SU-DHL-6 (cell line): ENCODE measurements at regions not wholly inside any gene's neighbourhood (a gene's known extent, or its start where the extent isn't known, plus 50 kb on each side); places are given as distances from the start of the nearest gene placed in this dataset.

Experiments
- H2AFZ ChIP-seq: fragments of 200-600 bp; sonication (generic); 2 replicates; pipeline ENCODE4 v1.6.1; 2014; ENCODE audit warnings: low read depth, mild to moderate bottlenecking, moderate library complexity, mixed read lengths, antibody characterized with exemption, low read length; ENCODE audit not compliant: severe bottlenecking
- H3F3A ChIP-seq: fragments of 200-600 bp; shearing (Covaris generic); 2 replicates; pipeline ENCODE4 v1.6.0; 2016; ENCODE audit warnings: antibody characterized with exemption, mild to moderate bottlenecking; ENCODE audit not compliant: insufficient read depth
- H3K27ac ChIP-seq: fragments of 200-600 bp; sonication (generic); 2 replicates; pipeline ENCODE4 v1.5.1; 2016; ENCODE audit warnings: low read depth, mild to moderate bottlenecking, low read length, moderate library complexity, mixed read lengths
- H3K27me3 ChIP-seq: fragments of 200-600 bp; sonication (generic), shearing (Covaris generic); 2 replicates; pipeline ENCODE4 v1.6.0; 2014; ENCODE audit warnings: mild to moderate bottlenecking, low read length
- H3K36me3 ChIP-seq: fragments of 200-600 bp; sonication (generic); 2 replicates; pipeline ENCODE4 v1.6.1; 2014; ENCODE audit warnings: mild to moderate bottlenecking, low read length, mixed read lengths
- H3K4me2 ChIP-seq: fragments of 300-600, 200-600 bp; shearing (Covaris generic), sonication (generic); 2 replicates; pipeline ENCODE4 v1.6.0; 2014; ENCODE audit warnings: low read length, low read depth, mild to moderate bottlenecking; ENCODE audit not compliant: poor library complexity, severe bottlenecking
- H3K4me3 ChIP-seq: fragments of 200-600 bp; sonication (generic); 2 replicates; pipeline ENCODE4 v1.5.1; 2014; ENCODE audit warnings: antibody characterized with exemption, low read length, mild to moderate bottlenecking, mixed read lengths; ENCODE audit not compliant: insufficient read depth, poor library complexity, severe bottlenecking
- H3K79me2 ChIP-seq: fragments of 200-600 bp; sonication (generic); 2 replicates; pipeline ENCODE4 v1.6.1; 2014; ENCODE audit warnings: mild to moderate bottlenecking, low read length, moderate library complexity; ENCODE audit not compliant: insufficient read depth
- H3K9ac ChIP-seq: fragments of 200-600 bp; sonication (generic); 2 replicates; pipeline ENCODE4 v1.7.0; 2014; ENCODE audit warnings: mild to moderate bottlenecking, low read length
- H3K9me2 ChIP-seq: fragments of 200-600 bp; sonication (generic); replicated peaks from 2 replicates; pipeline ENCODE4 v1.6.1; 2014; ENCODE audit warnings: low read length; ENCODE audit not compliant: insufficient read depth
- H3K9me3 ChIP-seq: fragments of 200-600 bp; sonication (generic); 2 replicates; pipeline ENCODE4 v1.6.1; 2014; ENCODE audit warnings: low read length, mixed read lengths; ENCODE audit not compliant: insufficient read depth
- H4K20me1 ChIP-seq: fragments of 200-600 bp; sonication (generic); 2 replicates; pipeline ENCODE4 v1.6.1; 2014; ENCODE audit warnings: low read depth, mild to moderate bottlenecking, antibody characterized with exemption, low read length, moderate library complexity, mixed read lengths
- EZH2phosphoT487 ChIP-seq: fragments of 200-600 bp; sonication (generic), shearing (Covaris generic); conservative IDR thresholded peaks from 2 replicates; pipeline ENCODE4 v1.6.1; 2018; ENCODE audit warnings: mild to moderate bottlenecking, antibody characterized with exemption, low read length, moderate library complexity, mixed read lengths
- TF ChIP-seq, protein P1 (sequence below): fragments of 200-600 bp; sonication (generic); IDR thresholded peaks from one replicate; pipeline ENCODE4 v1.5.1; 2017; ENCODE audit warnings: antibody characterized with exemption, mild to moderate bottlenecking, low read length, moderate library complexity; ENCODE audit not compliant: insufficient read depth, poor library complexity, severe bottlenecking

DNA sequence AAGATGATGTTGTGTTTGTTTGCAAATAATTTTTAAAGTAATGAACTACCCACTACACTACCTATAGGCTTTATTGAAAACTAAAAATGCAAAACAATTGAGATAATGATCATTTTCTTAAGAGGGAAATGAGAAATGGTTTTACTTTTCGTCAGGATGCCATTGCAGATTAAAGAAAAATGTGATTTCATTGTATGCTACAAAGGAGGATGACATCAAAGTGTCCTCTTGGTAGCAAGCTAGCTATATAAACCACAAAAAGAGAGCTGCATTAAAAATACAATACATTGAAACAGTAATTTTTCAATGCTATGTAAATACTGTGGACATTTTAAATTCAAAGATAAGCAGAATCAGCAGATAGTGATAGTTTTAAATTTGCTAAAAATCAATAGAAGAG lies 87.5 kb upstream of the DPYD start:
- Histone ChIP-seq H3K9me3 (no peaks in the 10 kb centered on the region), H3K27ac (no peak overlapping the region), H4K20me1 (no peaks in the 10 kb centered on the region), H3K9me2 (no peaks in the 10 kb centered on the region), H2AFZ (no peak overlapping the region), H3K4me3 (no peak overlapping the region), H3K79me2 (no peaks in the 10 kb centered on the region), H3K9ac (no peak overlapping the region), H3K27me3 (no peaks in the 10 kb centered on the region), H3K4me2 (no peak overlapping the region), H3K36me3 (no peaks in the 10 kb centered on the region), H3F3A (no peaks in the 10 kb centered on the region)
- TF ChIP-seq, protein P1, sequence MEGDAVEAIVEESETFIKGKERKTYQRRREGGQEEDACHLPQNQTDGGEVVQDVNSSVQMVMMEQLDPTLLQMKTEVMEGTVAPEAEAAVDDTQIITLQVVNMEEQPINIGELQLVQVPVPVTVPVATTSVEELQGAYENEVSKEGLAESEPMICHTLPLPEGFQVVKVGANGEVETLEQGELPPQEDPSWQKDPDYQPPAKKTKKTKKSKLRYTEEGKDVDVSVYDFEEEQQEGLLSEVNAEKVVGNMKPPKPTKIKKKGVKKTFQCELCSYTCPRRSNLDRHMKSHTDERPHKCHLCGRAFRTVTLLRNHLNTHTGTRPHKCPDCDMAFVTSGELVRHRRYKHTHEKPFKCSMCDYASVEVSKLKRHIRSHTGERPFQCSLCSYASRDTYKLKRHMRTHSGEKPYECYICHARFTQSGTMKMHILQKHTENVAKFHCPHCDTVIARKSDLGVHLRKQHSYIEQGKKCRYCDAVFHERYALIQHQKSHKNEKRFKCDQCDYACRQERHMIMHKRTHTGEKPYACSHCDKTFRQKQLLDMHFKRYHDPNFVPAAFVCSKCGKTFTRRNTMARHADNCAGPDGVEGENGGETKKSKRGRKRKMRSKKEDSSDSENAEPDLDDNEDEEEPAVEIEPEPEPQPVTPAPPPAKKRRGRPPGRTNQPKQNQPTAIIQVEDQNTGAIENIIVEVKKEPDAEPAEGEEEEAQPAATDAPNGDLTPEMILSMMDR, result no peak
- TF ChIP-seq EZH2phosphoT487, result no peak

DNA sequence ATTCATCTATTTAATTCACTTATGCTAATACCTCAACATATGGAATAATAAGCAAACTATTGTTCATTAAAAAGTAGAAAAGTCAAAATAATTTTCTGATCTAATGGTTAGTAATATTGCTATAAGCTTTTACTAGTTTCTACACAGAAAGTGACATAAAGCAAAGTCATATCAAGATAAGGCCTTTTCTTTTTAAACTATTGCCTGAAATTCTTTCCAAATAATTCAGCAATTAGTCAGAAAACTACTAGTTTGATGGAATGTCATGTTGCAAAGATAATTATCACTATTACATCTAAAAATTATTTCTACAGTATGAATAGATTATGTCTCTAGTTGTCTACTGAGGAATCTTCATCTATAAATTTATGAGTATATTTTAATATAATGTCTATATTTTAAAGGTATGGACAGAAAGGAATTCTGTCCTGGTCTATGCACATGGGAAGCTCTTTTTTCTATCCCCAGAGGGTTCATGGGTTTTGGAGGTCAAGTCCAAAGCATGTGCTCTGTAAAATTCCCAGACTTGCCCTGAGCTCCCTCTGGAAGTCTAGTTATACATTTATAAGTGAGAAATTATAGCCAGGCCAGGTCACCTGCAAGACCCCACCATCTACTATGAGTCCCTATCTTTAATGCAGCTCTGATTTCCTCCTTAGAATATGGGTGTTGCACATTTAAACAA lies 84.6 kb upstream of the DPYD start:
- no peak overlapping the region for H3K27ac ChIP-seq

DNA sequence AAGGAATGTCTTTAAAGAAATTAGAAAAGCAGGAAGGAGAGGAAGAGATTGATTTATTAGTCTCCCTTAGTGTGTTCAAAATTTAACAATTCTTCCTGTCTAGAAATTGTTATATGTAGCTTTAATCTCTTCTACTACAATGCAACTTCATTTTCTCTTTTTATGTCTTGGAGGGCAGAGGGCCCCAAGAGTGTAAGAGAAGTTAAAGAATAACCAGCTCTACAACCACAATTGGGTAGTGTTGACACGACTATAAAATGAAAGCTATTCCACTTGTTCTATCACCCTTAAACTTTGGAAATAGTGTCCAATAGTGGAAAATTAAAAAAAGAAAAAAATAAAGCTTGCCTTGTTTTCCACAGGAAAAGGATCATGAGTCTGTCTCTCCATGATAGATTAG lies 82.6 kb upstream of the DPYD start:
- no peak overlapping the region for H3K4me3 ChIP-seq
- no peak overlapping the region for H2AFZ ChIP-seq
- H4K20me1 ChIP-seq, result no peaks in the 10 kb centered on the region
- H3K36me3 ChIP-seq, result no peaks in the 10 kb centered on the region
- no peak overlapping the region for H3K9ac ChIP-seq
- no peaks in the 10 kb centered on the region for H3K27me3 ChIP-seq
- H3K9me2 ChIP-seq, result no peaks in the 10 kb centered on the region
- H3K79me2 ChIP-seq, result no peaks in the 10 kb centered on the region
- no peaks in the 10 kb centered on the region for H3K9me3 ChIP-seq
- no peak overlapping the region for H3K27ac ChIP-seq
- TF ChIP-seq EZH2phosphoT487, result no peak
- TF ChIP-seq, protein P1, result no peak
- H3K4me2 ChIP-seq, result no peak overlapping the region
- H3F3A ChIP-seq, result no peaks in the 10 kb centered on the region

More for the DNA sequence above, 84.6 kb upstream of the DPYD start:
- Histone ChIP-seq H4K20me1 (no peaks in the 10 kb centered on the region), H3K79me2 (no peaks in the 10 kb centered on the region), H2AFZ (no peak overlapping the region), H3K36me3 (no peaks in the 10 kb centered on the region), H3K9me2 (no peaks in the 10 kb centered on the region), H3K27me3 (no peaks in the 10 kb centered on the region), H3K9ac (no peak overlapping the region), H3K4me3 (no peak overlapping the region), H3K9me3 (no peaks in the 10 kb centered on the region), H3F3A (no peaks in the 10 kb centered on the region), H3K4me2 (no peak overlapping the region)
- TF ChIP-seq, protein P1, result no peak
- TF ChIP-seq EZH2phosphoT487, result no peak
